CD14-positive monocyte (primary cell): ENCODE measurements at regions not wholly inside any gene's neighbourhood (a gene's known extent, or its start where the extent isn't known, plus 50 kb on each side); places are given as distances from the start of the nearest gene placed in this dataset.

Source experiments
- DNase-seq, 3 donors: peaks; one replicate each; pipeline ENCODE4 v3.0.0-alpha.2; 2011 to 2022
- H2AFZ ChIP-seq: 2 replicates; pipeline ENCODE4 v1.6.0; 2012; ENCODE audit warnings: mild to moderate bottlenecking, low read depth, low read length, inconsistent platforms; ENCODE audit not compliant: insufficient read depth, poor library complexity, severe bottlenecking
- H3K27ac ChIP-seq, 2 donors: 1 replicate in 1 of 2; 2 replicates in 1 of 2; pipeline ENCODE4 v1.5.1; 2012 to 2013; ENCODE audit warnings: low read length in 2 of 2, control low read depth in 1 of 2, inconsistent platforms in 1 of 2, low read depth in 1 of 2, mild to moderate bottlenecking in 1 of 2
- H3K27me3 ChIP-seq, 2 donors: one replicate each; pipeline versions ENCODE4 v1.6.0 to v1.6.1; 2011 to 2013; ENCODE audit warnings: low read length in 2 of 2; ENCODE audit not compliant: control insufficient read depth in 2 of 2, insufficient read depth in 2 of 2
- H3K36me3 ChIP-seq, 2 donors: replicated peaks in 1 of 2; 1 replicate in 1 of 2; 2 replicates in 1 of 2; pipeline versions ENCODE4 v1.5.1 to v1.6.1; 2012 to 2013; ENCODE audit warnings: low read length in 2 of 2, control low read depth in 1 of 2, inconsistent platforms in 1 of 2, mild to moderate bottlenecking in 1 of 2; ENCODE audit not compliant: insufficient read depth in 2 of 2, control insufficient read depth in 1 of 2
- H3K4me1 ChIP-seq, 2 donors: 1 replicate in 1 of 2; 2 replicates in 1 of 2; pipeline versions ENCODE4 v1.5.1 to v1.6.1; 2012 to 2013; ENCODE audit warnings: low read length in 2 of 2, control low read depth in 1 of 2, inconsistent platforms in 1 of 2, mild to moderate bottlenecking in 1 of 2, moderate library complexity in 1 of 2; ENCODE audit not compliant: insufficient read depth in 2 of 2, control insufficient read depth in 1 of 2
- H3K4me2 ChIP-seq: replicated peaks from 2 replicates; pipeline ENCODE3; 2012; ENCODE audit warnings: low read length, moderate library complexity, mild to moderate bottlenecking; ENCODE audit not compliant: poor library complexity, severe bottlenecking; ENCODE audit errors: extremely low read depth
- H3K4me3 ChIP-seq, 3 experiments: fragments of 200-600 bp in 1 of 3; sonication (generic) in 1 of 3; replicated peaks in 1 of 3; 1 replicate in 2 of 3; 2 replicates in 1 of 3; pipeline ENCODE4 v1.5.1; 2011 to 2013; ENCODE audit warnings: low read length in 3 of 3, mild to moderate bottlenecking in 3 of 3, control low read depth in 2 of 3, low read depth in 2 of 3, inconsistent platforms in 1 of 3, moderate library complexity in 1 of 3
- H3K79me2 ChIP-seq: 2 replicates; pipeline ENCODE4 v1.6.0; 2012; ENCODE audit warnings: mild to moderate bottlenecking, control low read depth, inconsistent platforms, low read length, moderate library complexity; ENCODE audit not compliant: insufficient read depth
- H3K9ac ChIP-seq: 2 replicates; pipeline ENCODE4 v1.6.0; 2017; ENCODE audit warnings: low read length, mild to moderate bottlenecking; ENCODE audit not compliant: insufficient read depth, poor library complexity, severe bottlenecking
- H3K9me3 ChIP-seq, 2 donors: replicated peaks in 1 of 2; 1 replicate in 1 of 2; 2 replicates in 1 of 2; pipeline versions ENCODE4 v1.5.1 to v1.6.1; 2012 to 2013; ENCODE audit warnings: low read length in 2 of 2, control low read depth in 1 of 2; ENCODE audit not compliant: control insufficient read depth in 1 of 2, insufficient read depth in 1 of 2
- H4K20me1 ChIP-seq: 2 replicates; pipeline ENCODE4 v1.6.0; 2012; ENCODE audit warnings: mild to moderate bottlenecking, low read length, control low read depth, moderate library complexity; ENCODE audit not compliant: insufficient read depth
- H3K27ac Mint-ChIP-seq, 7 donors: one replicate each; pipeline ENCODE4 v1.8.0; 2020; ENCODE audit warnings: mild to moderate bottlenecking in 7 of 7, mixed read lengths in 7 of 7, moderate library complexity in 6 of 7, inconsistent platforms in 2 of 7
- H3K27me3 Mint-ChIP-seq, 3 donors: one replicate each; pipeline ENCODE4 v1.8.0; 2021 to 2022; ENCODE audit warnings: low read depth in 3 of 3, mild to moderate bottlenecking in 3 of 3, mixed read lengths in 3 of 3, moderate library complexity in 3 of 3, inconsistent platforms in 1 of 3
- H3K36me3 Mint-ChIP-seq, 2 donors: one replicate each; pipeline ENCODE4 v1.8.0; 2020; ENCODE audit warnings: mixed read lengths in 2 of 2, inconsistent platforms in 1 of 2, mild to moderate bottlenecking in 1 of 2
- H3K4me1 Mint-ChIP-seq: one replicate; pipeline ENCODE4 v1.8.0; 2020; ENCODE audit warnings: mild to moderate bottlenecking, mixed read lengths
- H3K4me3 Mint-ChIP-seq, 2 donors: one replicate each; pipeline ENCODE4 v1.8.0; 2020; ENCODE audit warnings: mild to moderate bottlenecking in 2 of 2, mixed read lengths in 2 of 2, moderate library complexity in 1 of 2
- H3K9me3 Mint-ChIP-seq, 7 donors: one replicate each; pipeline ENCODE4 v1.8.0; 2020 to 2022; ENCODE audit warnings: mixed read lengths in 7 of 7, mild to moderate bottlenecking in 6 of 7, moderate library complexity in 6 of 7, inconsistent platforms in 2 of 7
- CTCF ChIP-seq: fragments of 200-600 bp; IDR thresholded peaks from one replicate; pipeline ENCODE4 v1.8.0; 2022; ENCODE audit warnings: antibody characterized with exemption, mild to moderate bottlenecking
- WGBS: methylation state at CpG from one replicate; pipeline ENCODE4 v1.1.5; 2013; ENCODE audit warnings: missing lambda C conversion rate; ENCODE audit not compliant: insufficient coverage; 5-methylcytosine and 5-hydroxymethylcytosine counted together
- intact Hi-C, 2 donors: fragments of 100-400 bp; cut with micrococcal nuclease; formaldehyde crosslinking; loops; one replicate each; pipeline versions ENCODE4 v1.15.0 to v1.15.1; 2023

- no peak for DNase-seq
- no peak overlapping the region for H3K4me3 ChIP-seq
- no peak overlapping the region for H3K27ac Mint-ChIP-seq
- no peaks in the 10 kb centered on the region for H4K20me1 ChIP-seq
- H3K27me3 ChIP-seq = no peaks in the 10 kb centered on the region
- no peaks in the 10 kb centered on the region for H3K36me3 Mint-ChIP-seq
- intact Hi-C loops = no loop called here
- no peak for TF ChIP-seq CTCF
- H3K36me3 ChIP-seq = no peaks in the 10 kb centered on the region
- H3K9me3 Mint-ChIP-seq = peaks cover 0 to 17% (median 4%) of the 10 kb centered on the region in 7 donors
- no peaks in the 10 kb centered on the region for H3K79me2 ChIP-seq
- peaks cover 0 to 2% (median 0%) of the 10 kb centered on the region in 3 donors for H3K27me3 Mint-ChIP-seq
- no peaks in the 10 kb centered on the region for H3K4me1 Mint-ChIP-seq
- H3K9ac ChIP-seq = no peak overlapping the region
- H2AFZ ChIP-seq = no peak overlapping the region
- no peak overlapping the region for H3K27ac ChIP-seq
- no peak overlapping the region for H3K4me3 Mint-ChIP-seq
- H3K4me2 ChIP-seq = no peak overlapping the region
- WGBS = 32% methylated on average over 6 of the region's 9 CpGs
- peaks cover 0 to 4% of the 10 kb centered on the region in 2 donors for H3K9me3 ChIP-seq
- H3K4me1 ChIP-seq = no peaks in the 10 kb centered on the region
These were observed 352.8 kb upstream of the SEMA6D start for GRCh38 chr15:47364230-47365141.

- no peak for DNase-seq
- no peak overlapping the region for H3K4me3 Mint-ChIP-seq
- no peak overlapping the region for H3K27ac Mint-ChIP-seq
- peaks cover 0 to 10% (median 3%) of the 10 kb centered on the region in 7 donors for H3K9me3 Mint-ChIP-seq
- Histone ChIP-seq H3K4me3 (no peak overlapping the region), H3K27me3 (no peaks in the 10 kb centered on the region), H3K79me2 (no peaks in the 10 kb centered on the region), H3K9ac (no peak overlapping the region), H3K4me1 (no peaks in the 10 kb centered on the region), H3K36me3 (no peaks in the 10 kb centered on the region), H3K9me3 (peaks cover 0 to 4% of the 10 kb centered on the region in 2 donors), H3K27ac (no peak overlapping the region), H2AFZ (no peak overlapping the region), H3K4me2 (no peak overlapping the region), H4K20me1 (no peaks in the 10 kb centered on the region)
- no peaks in the 10 kb centered on the region for H3K27me3 Mint-ChIP-seq
- H3K36me3 Mint-ChIP-seq = no peaks in the 10 kb centered on the region
- 40% methylated on average over 1 of the region's 2 CpGs for WGBS
- intact Hi-C loops = no loop called here
- H3K4me1 Mint-ChIP-seq = no peaks in the 10 kb centered on the region
- no peak for TF ChIP-seq CTCF
These were observed 350.4 kb upstream of the SEMA6D start for GRCh38 chr15:47366884-47367283.
